ENCODE measurements at regions not wholly inside any gene's neighbourhood (a gene's known extent, or its start where the extent isn't known, plus 50 kb on each side); places are given as distances from the start of the nearest gene placed in this dataset.

DNA sequence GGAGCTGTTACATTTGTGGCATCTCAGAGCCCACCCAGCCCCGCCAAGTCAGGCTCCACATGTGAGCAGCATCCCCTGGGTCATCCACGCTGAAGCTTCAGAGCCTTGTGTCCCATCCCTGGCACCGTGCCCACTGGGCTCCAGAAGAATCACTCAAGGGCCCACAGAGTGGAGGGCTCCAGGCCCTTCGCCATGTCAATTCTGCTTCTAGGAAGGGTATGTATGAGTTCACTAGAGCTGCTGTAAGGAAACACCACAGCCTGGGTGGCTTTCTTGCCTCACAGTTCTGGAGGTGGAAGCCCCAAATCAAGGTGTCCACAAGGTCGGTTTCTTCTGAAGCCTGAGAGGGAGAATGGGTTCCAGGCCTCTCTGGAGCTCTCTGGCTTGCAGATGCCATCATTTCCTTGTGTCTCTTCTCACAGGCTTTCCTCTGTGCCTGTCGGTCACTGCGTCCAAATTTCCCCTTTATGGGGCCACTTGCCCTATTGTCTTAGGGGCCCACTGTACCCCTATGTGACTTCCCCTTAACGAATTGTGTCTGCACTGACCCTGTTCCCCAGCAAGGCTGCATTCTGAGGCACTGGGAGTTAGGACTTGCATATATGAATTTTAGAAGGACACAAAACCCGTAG is 1476.0 kb downstream of the TBC1D22A start:
- TF ChIP-seq, protein P1, sequence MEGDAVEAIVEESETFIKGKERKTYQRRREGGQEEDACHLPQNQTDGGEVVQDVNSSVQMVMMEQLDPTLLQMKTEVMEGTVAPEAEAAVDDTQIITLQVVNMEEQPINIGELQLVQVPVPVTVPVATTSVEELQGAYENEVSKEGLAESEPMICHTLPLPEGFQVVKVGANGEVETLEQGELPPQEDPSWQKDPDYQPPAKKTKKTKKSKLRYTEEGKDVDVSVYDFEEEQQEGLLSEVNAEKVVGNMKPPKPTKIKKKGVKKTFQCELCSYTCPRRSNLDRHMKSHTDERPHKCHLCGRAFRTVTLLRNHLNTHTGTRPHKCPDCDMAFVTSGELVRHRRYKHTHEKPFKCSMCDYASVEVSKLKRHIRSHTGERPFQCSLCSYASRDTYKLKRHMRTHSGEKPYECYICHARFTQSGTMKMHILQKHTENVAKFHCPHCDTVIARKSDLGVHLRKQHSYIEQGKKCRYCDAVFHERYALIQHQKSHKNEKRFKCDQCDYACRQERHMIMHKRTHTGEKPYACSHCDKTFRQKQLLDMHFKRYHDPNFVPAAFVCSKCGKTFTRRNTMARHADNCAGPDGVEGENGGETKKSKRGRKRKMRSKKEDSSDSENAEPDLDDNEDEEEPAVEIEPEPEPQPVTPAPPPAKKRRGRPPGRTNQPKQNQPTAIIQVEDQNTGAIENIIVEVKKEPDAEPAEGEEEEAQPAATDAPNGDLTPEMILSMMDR (conservative IDR thresholded peaks at IDR 0.05; ENCODE audit: low read depth, low read length): no peak
- no peak for TF ChIP-seq EZH2 (IDR thresholded peaks at IDR 0.05; ENCODE audit: low read length, unreplicated experiment)

Data from PC-3 (cell line).